ENCODE measurements at regions not wholly inside any gene's neighbourhood (a gene's known extent, or its start where the extent isn't known, plus 50 kb on each side); places are given as distances from the start of the nearest gene placed in this dataset.

DNA sequence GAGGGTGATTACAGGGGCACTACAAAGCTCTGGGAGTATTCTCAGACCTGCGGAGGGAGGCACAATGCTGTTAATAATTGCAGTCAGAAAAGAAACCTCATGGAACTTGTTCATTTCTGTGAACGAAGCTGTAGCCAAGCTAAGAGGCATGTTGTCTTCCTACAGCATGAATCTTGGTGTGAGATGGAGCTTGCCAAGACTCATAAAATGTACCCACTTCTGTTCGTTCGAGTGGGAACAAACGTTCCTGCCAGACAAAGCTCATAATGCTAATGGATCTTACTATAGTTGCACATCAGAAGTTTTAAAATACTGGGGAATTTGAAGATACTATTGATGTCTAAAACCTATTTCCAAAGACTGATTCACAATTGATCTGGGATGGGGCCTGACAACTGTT is 489.1 kb downstream of the ZEB2 start:
- Mint-ChIP-seq H3K4me1 (ENCODE audit: unreplicated experiment) (peaks cover 29% of the 10 kb centered on the region), H3K27me3 (ENCODE audit: unreplicated experiment) (peaks cover 3% of the 10 kb centered on the region), H3K36me3 (ENCODE audit: low read depth, unreplicated experiment) (peaks cover 10% of the 10 kb centered on the region), H3K4me3 (ENCODE audit: unreplicated experiment) (no peak overlapping the region), H3K9me3 (ENCODE audit: unreplicated experiment) (peaks cover 6% of the 10 kb centered on the region), H3K27ac (ENCODE audit: unreplicated experiment) (no peak overlapping the region)
- DNase-seq (ENCODE audit: low spot score), result no peak
- no peak for TF ChIP-seq CTCF (IDR thresholded peaks at IDR 0.05; ENCODE audit: unreplicated experiment)

DNA sequence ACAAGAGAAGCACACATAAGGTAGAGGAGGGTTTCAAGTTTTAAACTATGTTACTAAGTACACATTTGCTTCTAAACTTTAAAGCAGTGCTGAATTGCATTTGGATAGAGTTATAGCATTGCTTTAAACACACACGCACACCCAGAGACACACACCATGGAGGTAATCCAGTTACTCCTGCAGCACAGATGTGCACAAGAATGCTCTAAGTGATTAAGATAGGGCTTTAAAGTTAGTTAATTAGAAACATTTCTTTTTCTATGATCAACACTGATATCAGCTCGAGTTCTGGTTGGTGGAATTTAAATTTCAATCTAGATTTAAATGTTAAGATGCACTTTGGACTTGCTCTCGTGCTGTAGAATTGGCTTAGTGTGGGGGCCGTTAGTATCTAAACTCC is 492.3 kb downstream of the ZEB2 start:
- Mint-ChIP-seq H3K4me1 (ENCODE audit: unreplicated experiment) (peaks cover 22% of the 10 kb centered on the region), H3K36me3 (ENCODE audit: low read depth, unreplicated experiment) (no peaks in the 10 kb centered on the region), H3K4me3 (ENCODE audit: unreplicated experiment) (no peak overlapping the region), H3K9me3 (ENCODE audit: unreplicated experiment) (no peaks in the 10 kb centered on the region), H3K27ac (ENCODE audit: unreplicated experiment) (no peak overlapping the region), H3K27me3 (ENCODE audit: unreplicated experiment) (peaks cover 3% of the 10 kb centered on the region)
- TF ChIP-seq CTCF (IDR thresholded peaks at IDR 0.05; ENCODE audit: unreplicated experiment), result no peak
- DNase-seq (ENCODE audit: low spot score), result no peak

- H3K36me3 Mint-ChIP-seq (ENCODE audit: low read depth, unreplicated experiment), result no peaks in the 10 kb centered on the region
- peaks cover 3% of the 10 kb centered on the region for H3K27me3 Mint-ChIP-seq (ENCODE audit: unreplicated experiment)
- H3K9me3 Mint-ChIP-seq (ENCODE audit: unreplicated experiment), result no peaks in the 10 kb centered on the region
- H3K4me1 Mint-ChIP-seq (ENCODE audit: unreplicated experiment), result peaks cover 19% of the 10 kb centered on the region
- no peak overlapping the region for H3K27ac Mint-ChIP-seq (ENCODE audit: unreplicated experiment)
- no peak for TF ChIP-seq CTCF (IDR thresholded peaks at IDR 0.05; ENCODE audit: unreplicated experiment)
- no peak overlapping the region for H3K4me3 Mint-ChIP-seq (ENCODE audit: unreplicated experiment)
- no peak for DNase-seq (ENCODE audit: low spot score)
These were observed 493.2 kb downstream of the ZEB2 start for GRCh38 chr2:144026753-144027152.

- Mint-ChIP-seq H3K4me1 (ENCODE audit: unreplicated experiment) (peaks cover 4% of the 10 kb centered on the region), H3K4me3 (ENCODE audit: unreplicated experiment) (no peak overlapping the region), H3K36me3 (ENCODE audit: low read depth, unreplicated experiment) (no peaks in the 10 kb centered on the region), H3K9me3 (ENCODE audit: unreplicated experiment) (no peaks in the 10 kb centered on the region), H3K27ac (ENCODE audit: unreplicated experiment) (no peak overlapping the region), H3K27me3 (ENCODE audit: unreplicated experiment) (peaks cover 3% of the 10 kb centered on the region)
- TF ChIP-seq CTCF (IDR thresholded peaks at IDR 0.05; ENCODE audit: unreplicated experiment), result no peak
- DNase-seq (ENCODE audit: low spot score), result no peak
These were observed 499.9 kb downstream of the ZEB2 start for GRCh38 chr2:144020047-144020446.

DNA sequence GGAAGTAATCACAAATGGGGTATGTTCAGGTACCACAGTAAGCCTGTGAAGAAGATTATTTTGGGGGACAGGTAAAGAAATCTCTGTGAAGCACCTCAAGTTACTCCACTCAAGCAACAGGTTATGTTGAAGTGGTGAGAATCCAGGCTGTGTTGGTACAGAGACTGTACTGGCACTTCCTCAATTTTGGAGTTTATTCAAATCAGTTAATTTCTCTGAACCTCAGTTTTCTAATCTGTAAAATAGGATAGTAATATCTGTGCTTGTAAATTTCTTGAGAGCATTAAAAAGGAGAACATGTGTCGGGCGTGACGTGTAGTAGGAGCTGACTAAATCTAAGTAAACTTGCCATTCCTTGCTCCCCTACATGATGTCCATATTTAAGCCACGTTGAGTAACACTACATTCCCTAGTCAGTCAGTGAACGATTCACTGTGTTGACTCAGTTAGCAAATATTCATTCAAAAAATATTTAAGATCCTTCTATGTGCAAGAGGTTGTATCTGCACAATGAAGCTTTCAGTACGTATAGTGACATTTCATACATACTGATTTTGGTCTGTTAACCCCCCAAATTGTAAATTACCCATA is 504.2 kb downstream of the ZEB2 start:
- H3K27ac Mint-ChIP-seq (ENCODE audit: unreplicated experiment), result no peak overlapping the region
- DNase-seq (ENCODE audit: low spot score), result no peak
- no peaks in the 10 kb centered on the region for H3K9me3 Mint-ChIP-seq (ENCODE audit: unreplicated experiment)
- H3K4me3 Mint-ChIP-seq (ENCODE audit: unreplicated experiment), result no peak overlapping the region
- no peaks in the 10 kb centered on the region for H3K36me3 Mint-ChIP-seq (ENCODE audit: low read depth, unreplicated experiment)
- H3K4me1 Mint-ChIP-seq (ENCODE audit: unreplicated experiment), result peaks cover 6% of the 10 kb centered on the region
- H3K27me3 Mint-ChIP-seq (ENCODE audit: unreplicated experiment), result peaks cover 3% of the 10 kb centered on the region
- no peak for TF ChIP-seq CTCF (IDR thresholded peaks at IDR 0.05; ENCODE audit: unreplicated experiment)
